Gastrocnemius medialis (tissue), 4 donors: ENCODE measurements at regions not wholly inside any gene's neighbourhood (a gene's known extent, or its start where the extent isn't known, plus 50 kb on each side); places are given as distances from the start of the nearest gene placed in this dataset.

Source experiments
- ATAC-seq, 2 donors: fragments of 150-250 bp; one replicate each; pipeline ENCODE4 v1.9.1; 2016
- DNase-seq, 2 donors: peaks; one replicate each; pipeline ENCODE4 v3.0.0-alpha.2; 2019
- H3K27ac ChIP-seq, 4 donors: fragments of 200-600 bp; sonication (generic); 1 replicate in 1 of 4; 2 replicates in 3 of 4; pipeline ENCODE4 v1.5.1; 2016 to 2018; ENCODE audit warnings: mild to moderate bottlenecking in 2 of 4, moderate library complexity in 1 of 4
- H3K27me3 ChIP-seq, 3 donors: fragments of 200-600 bp; sonication (generic) in 2 of 3; 1 replicate in 1 of 3; 2 replicates in 2 of 3; pipeline versions ENCODE4 v1.5.1 to v1.6.0; 2016 to 2019; ENCODE audit warnings: mild to moderate bottlenecking in 1 of 3, moderate library complexity in 1 of 3
- H3K36me3 ChIP-seq, 2 donors: fragments of 200-600 bp; sonication (generic) in 1 of 2; one replicate each; pipeline ENCODE4 v1.5.1; 2017 to 2018
- H3K4me1 ChIP-seq, 2 donors: fragments of 200-600 bp; sonication (generic) in 1 of 2; one replicate each; pipeline ENCODE4 v1.5.1; 2016 to 2017; ENCODE audit warnings: mild to moderate bottlenecking in 2 of 2
- H3K4me3 ChIP-seq, 4 donors: fragments of 200-600 bp; sonication (generic) in 3 of 4; 1 replicate in 1 of 4; 2 replicates in 3 of 4; pipeline ENCODE4 v1.5.1; 2016 to 2019; ENCODE audit warnings: mild to moderate bottlenecking in 2 of 4
- H3K9me3 ChIP-seq, 3 donors: fragments of 200-600 bp; sonication (generic) in 2 of 3; 1 replicate in 1 of 3; 2 replicates in 2 of 3; pipeline ENCODE4 v1.5.1; 2016 to 2019
- CTCF ChIP-seq, 5 experiments: fragments of 450-650 bp in 3 of 5; fragments of 200-600 bp in 2 of 5; sonication (generic) in 2 of 5; IDR thresholded peaks in 4 of 5; conservative IDR thresholded peaks in 1 of 5; 1 replicate in 4 of 5; 2 replicates in 1 of 5; pipeline ENCODE4 v1.5.1; 2016 to 2019; ENCODE audit warnings: antibody characterized with exemption in 5 of 5, mild to moderate bottlenecking in 3 of 5, moderate library complexity in 3 of 5
- POLR2A ChIP-seq, 2 donors: fragments of 450-650 bp; IDR thresholded peaks; one replicate each; pipeline ENCODE4 v1.6.1; 2017; ENCODE audit warnings: antibody characterized with exemption in 2 of 2, mild to moderate bottlenecking in 2 of 2, moderate library complexity in 2 of 2
- in situ Hi-C, 4 donors: fragments of 200-750 bp; cut with MboI; loops; one replicate each; pipeline versions ENCODE4 v1.15.0 to v1.8.0; 2017; ENCODE audit warnings: low sequenced_read_pairs in 4 of 4
- intact Hi-C: fragments of 100-400 bp; cut with DNase I; formaldehyde crosslinking; loops from one replicate; pipeline ENCODE4 v1.15.1; 2023; ENCODE audit warnings: low total_unique reads

- DNase-seq (no peak), ATAC-seq (no peak)
- Histone ChIP-seq H3K36me3 (no peaks in the 10 kb centered on the region), H3K27me3 (no peaks in the 10 kb centered on the region), H3K9me3 (no peaks in the 10 kb centered on the region), H3K4me1 (peaks cover 18 to 24% of the 10 kb centered on the region in 2 donors), H3K27ac (peak overlapping the region in 1 of 4 donors; percentile 64), H3K4me3 (no peak overlapping the region)
- intact Hi-C loops (no loop called here), in situ Hi-C loops (no loop called here)
- TF ChIP-seq POLR2A (IDR thresholded peaks at IDR 0.05), result no peak
- no peak for TF ChIP-seq CTCF (IDR thresholded peaks at IDR 0.05 in 4 of 5, conservative IDR thresholded peaks at IDR 0.05 in 1 of 5)
These were observed 114.9 kb upstream of the ANKRD1 start for GRCh38 chr10:91035650-91036292.

- peak; percentile 32 to 79 for ATAC-seq
- TF ChIP-seq CTCF (IDR thresholded peaks at IDR 0.05 in 4 of 5, conservative IDR thresholded peaks at IDR 0.05 in 1 of 5) (no peak), POLR2A (IDR thresholded peaks at IDR 0.05) (no peak)
- Histone ChIP-seq H3K27me3 (no peaks in the 10 kb centered on the region), H3K36me3 (no peaks in the 10 kb centered on the region), H3K4me3 (no peak overlapping the region), H3K27ac (peak overlapping the region in 3 of 4 donors; percentile 10 to 64 (median 21)), H3K4me1 (peaks cover 18 to 24% of the 10 kb centered on the region in 2 donors), H3K9me3 (no peaks in the 10 kb centered on the region)
- in situ Hi-C loops (no loop called here), intact Hi-C loops (no loop called here)
- peak in 1 of 2 donors; percentile 19 for DNase-seq
These were observed 116.0 kb upstream of the ANKRD1 start for GRCh38 chr10:91036807-91037411.

- H3K9me3 ChIP-seq, result no peaks in the 10 kb centered on the region
- H3K27ac ChIP-seq, result no peak overlapping the region
- intact Hi-C loops (no loop called here), in situ Hi-C loops (no loop called here)
- DNase-seq, result no peak
- TF ChIP-seq CTCF (IDR thresholded peaks at IDR 0.05 in 4 of 5, conservative IDR thresholded peaks at IDR 0.05 in 1 of 5) (no peak), POLR2A (IDR thresholded peaks at IDR 0.05) (no peak)
- no peaks in the 10 kb centered on the region for H3K36me3 ChIP-seq
- ATAC-seq, result no peak
- H3K27me3 ChIP-seq, result no peaks in the 10 kb centered on the region
- no peak overlapping the region for H3K4me3 ChIP-seq
- H3K4me1 ChIP-seq, result peaks cover 18 to 24% of the 10 kb centered on the region in 2 donors
These were observed 118.1 kb upstream of the ANKRD1 start for GRCh38 chr10:91038971-91039370.

- in situ Hi-C loops, result no loop called here
- intact Hi-C loops, result no loop called here
- ATAC-seq, result no peak
These were observed 119.5 kb upstream of the ANKRD1 start for GRCh38 chr10:91040343-91040742.

More at GRCh38 chr10:91040343-91040742, 119.5 kb upstream of the ANKRD1 start:
- H3K27ac ChIP-seq, result no peak overlapping the region
- TF ChIP-seq CTCF (IDR thresholded peaks at IDR 0.05 in 4 of 5, conservative IDR thresholded peaks at IDR 0.05 in 1 of 5), result no peak
- no peak for TF ChIP-seq POLR2A (IDR thresholded peaks at IDR 0.05)
- H3K9me3 ChIP-seq, result no peaks in the 10 kb centered on the region
- H3K27me3 ChIP-seq, result no peaks in the 10 kb centered on the region
- peaks cover 17 to 18% of the 10 kb centered on the region in 2 donors for H3K4me1 ChIP-seq
- DNase-seq, result no peak
- no peak overlapping the region for H3K4me3 ChIP-seq
- H3K36me3 ChIP-seq, result no peaks in the 10 kb centered on the region
